ENCODE measurements at regions not wholly inside any gene's neighbourhood (a gene's known extent, or its start where the extent isn't known, plus 50 kb on each side); places are given as distances from the start of the nearest gene placed in this dataset.

GRCh38 chr3:74850381-74850780 lies 235.9 kb upstream of the CNTN3 start:
- H3K9me3 ChIP-seq (ENCODE audit: low read length): no peaks in the 10 kb centered on the region
- TF ChIP-seq CTCF (IDR thresholded peaks at IDR 0.05; ENCODE audit: low read length) (no peak), EZH2 (IDR thresholded peaks at IDR 0.05; ENCODE audit: borderline replicate concordance, low read length) (no peak)
- no peak overlapping the region for H2AFZ ChIP-seq (ENCODE audit: low read length)
- H3K27me3 ChIP-seq (ENCODE audit: insufficient read depth, low read length): no peaks in the 10 kb centered on the region
- no peak overlapping the region for H3K27ac ChIP-seq (ENCODE audit: low read depth, low read length, poor library complexity, severe bottlenecking)
- H3K4me1 ChIP-seq (ENCODE audit: insufficient read depth, low read length, severe bottlenecking): no peaks in the 10 kb centered on the region
- H3K4me2 ChIP-seq (ENCODE audit: low read length): no peak overlapping the region
- H3K9me2 ChIP-seq (ENCODE audit: low read depth, low read length): no peaks in the 10 kb centered on the region
- H3K9ac ChIP-seq (ENCODE audit: low read length): no peak overlapping the region
- H3K79me2 ChIP-seq (ENCODE audit: insufficient read depth, low read length): no peaks in the 10 kb centered on the region
- no peak overlapping the region for H3K4me3 ChIP-seq (ENCODE audit: low read depth, low read length, poor library complexity, severe bottlenecking)
- no peaks in the 10 kb centered on the region for H4K20me1 ChIP-seq (ENCODE audit: insufficient read depth, low read length)
- H3K36me3 ChIP-seq (ENCODE audit: insufficient read depth, low read length): no peaks in the 10 kb centered on the region
- H3F3A ChIP-seq (ENCODE audit: insufficient read depth, low read length): no peaks in the 10 kb centered on the region

DNA sequence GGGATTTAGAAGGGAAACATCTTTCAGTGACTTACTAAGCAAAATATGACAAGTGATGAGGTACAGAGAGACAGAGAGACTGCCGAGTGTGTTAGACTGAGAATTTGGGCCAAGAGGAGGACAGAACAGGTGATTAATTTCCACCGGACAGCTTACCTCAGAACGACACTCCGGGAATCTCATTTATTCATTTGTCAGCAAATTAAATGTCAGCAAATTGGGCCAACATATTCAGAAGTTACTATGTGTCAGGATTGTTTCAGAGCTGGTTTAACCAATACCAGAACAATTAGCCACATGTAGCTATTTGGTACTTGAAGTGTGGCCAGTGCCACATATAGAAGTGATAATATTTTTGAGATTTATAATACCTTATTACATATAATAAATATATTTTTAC lies 232.6 kb upstream of the CNTN3 start:
- Histone ChIP-seq H3K4me2 (ENCODE audit: low read length) (no peak overlapping the region), H3K79me2 (ENCODE audit: insufficient read depth, low read length) (no peaks in the 10 kb centered on the region), H3K4me3 (ENCODE audit: low read depth, low read length, poor library complexity, severe bottlenecking) (no peak overlapping the region), H3K4me1 (ENCODE audit: insufficient read depth, low read length, severe bottlenecking) (no peaks in the 10 kb centered on the region), H3K9me3 (ENCODE audit: low read length) (no peaks in the 10 kb centered on the region), H3K9ac (ENCODE audit: low read length) (no peak overlapping the region), H3K9me2 (ENCODE audit: low read depth, low read length) (no peaks in the 10 kb centered on the region), H3F3A (ENCODE audit: insufficient read depth, low read length) (no peaks in the 10 kb centered on the region), H3K27me3 (ENCODE audit: insufficient read depth, low read length) (no peaks in the 10 kb centered on the region), H2AFZ (ENCODE audit: low read length) (no peak overlapping the region), H3K27ac (ENCODE audit: low read depth, low read length, poor library complexity, severe bottlenecking) (no peak overlapping the region), H3K36me3 (ENCODE audit: insufficient read depth, low read length) (no peaks in the 10 kb centered on the region), H4K20me1 (ENCODE audit: insufficient read depth, low read length) (no peaks in the 10 kb centered on the region)
- no peak for TF ChIP-seq CTCF (IDR thresholded peaks at IDR 0.05; ENCODE audit: low read length)
- no peak for TF ChIP-seq EZH2 (IDR thresholded peaks at IDR 0.05; ENCODE audit: borderline replicate concordance, low read length)

DNA sequence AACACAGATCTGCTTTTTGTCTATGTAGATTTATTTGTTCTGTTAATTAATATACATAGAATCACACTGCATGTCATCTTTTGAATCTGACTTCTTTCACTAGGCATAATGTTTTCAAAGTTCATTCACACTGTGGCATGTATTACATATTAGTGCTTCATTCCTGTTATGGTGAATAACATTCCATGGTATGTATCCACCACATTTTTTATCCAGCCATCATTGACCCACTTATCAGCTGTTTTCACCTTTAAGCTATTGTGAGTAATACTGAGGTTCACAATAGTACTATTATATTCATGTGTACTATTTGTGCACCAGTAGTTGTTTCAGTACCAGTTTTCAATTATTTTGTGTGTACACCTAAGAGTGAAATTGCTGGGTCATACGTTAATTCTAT lies 230.6 kb upstream of the CNTN3 start:
- TF ChIP-seq EZH2 (IDR thresholded peaks at IDR 0.05; ENCODE audit: borderline replicate concordance, low read length) (no peak), CTCF (IDR thresholded peaks at IDR 0.05; ENCODE audit: low read length) (no peak)
- Histone ChIP-seq H3K4me3 (ENCODE audit: low read depth, low read length, poor library complexity, severe bottlenecking) (no peak overlapping the region), H3K9ac (ENCODE audit: low read length) (no peak overlapping the region), H3K9me2 (ENCODE audit: low read depth, low read length) (no peaks in the 10 kb centered on the region), H3K4me1 (ENCODE audit: insufficient read depth, low read length, severe bottlenecking) (no peaks in the 10 kb centered on the region), H3K36me3 (ENCODE audit: insufficient read depth, low read length) (no peaks in the 10 kb centered on the region), H2AFZ (ENCODE audit: low read length) (no peak overlapping the region), H4K20me1 (ENCODE audit: insufficient read depth, low read length) (no peaks in the 10 kb centered on the region), H3K79me2 (ENCODE audit: insufficient read depth, low read length) (no peaks in the 10 kb centered on the region), H3K9me3 (ENCODE audit: low read length) (no peaks in the 10 kb centered on the region), H3F3A (ENCODE audit: insufficient read depth, low read length) (no peaks in the 10 kb centered on the region), H3K27ac (ENCODE audit: low read depth, low read length, poor library complexity, severe bottlenecking) (no peak overlapping the region), H3K4me2 (ENCODE audit: low read length) (no peak overlapping the region), H3K27me3 (ENCODE audit: insufficient read depth, low read length) (no peaks in the 10 kb centered on the region)

Data from OCI-LY1 (cell line).